ENCODE measurements at regions not wholly inside any gene's neighbourhood (a gene's known extent, or its start where the extent isn't known, plus 50 kb on each side); places are given as distances from the start of the nearest gene placed in this dataset.

GRCh38 chr5:171705830-171706468, 79.7 kb upstream of the SMIM23 start:
- no peak overlapping the region for H2AFZ ChIP-seq (ENCODE audit: low read depth)
- no peaks in the 10 kb centered on the region for H4K20me1 ChIP-seq (ENCODE audit: insufficient read depth)
- H3K4me2 ChIP-seq = no peak overlapping the region
- no peaks in the 10 kb centered on the region for H3K36me3 ChIP-seq (ENCODE audit: insufficient read depth)
- H3K4me1 ChIP-seq (ENCODE audit: low read depth, poor library complexity, severe bottlenecking) = no peaks in the 10 kb centered on the region
- H3K27me3 ChIP-seq (ENCODE audit: insufficient read depth, low read depth) = no peaks in the 10 kb centered on the region
- H3K79me2 ChIP-seq (ENCODE audit: insufficient read depth, low read depth) = no peaks in the 10 kb centered on the region
- H3K4me3 ChIP-seq (IDR thresholded peaks at IDR 0.05; ENCODE audit: insufficient read depth, low read depth, low read length) = no peak overlapping the region
- H3K9ac ChIP-seq = no peak overlapping the region
- no peak overlapping the region for H3K27ac ChIP-seq
- TF ChIP-seq CTCF (conservative IDR thresholded peaks at IDR 0.05; ENCODE audit: low read depth, low read length) = no peak

- no peak for TF ChIP-seq CTCF (conservative IDR thresholded peaks at IDR 0.05; ENCODE audit: low read depth, low read length)
- H4K20me1 ChIP-seq (ENCODE audit: insufficient read depth) = no peaks in the 10 kb centered on the region
- no peaks in the 10 kb centered on the region for H3K79me2 ChIP-seq (ENCODE audit: insufficient read depth, low read depth)
- H3K9ac ChIP-seq = no peak overlapping the region
- no peak overlapping the region for H3K4me3 ChIP-seq (IDR thresholded peaks at IDR 0.05; ENCODE audit: insufficient read depth, low read depth, low read length)
- H3K4me2 ChIP-seq = no peak overlapping the region
- no peak overlapping the region for H3K27ac ChIP-seq
- no peak overlapping the region for H2AFZ ChIP-seq (ENCODE audit: low read depth)
- H3K36me3 ChIP-seq (ENCODE audit: insufficient read depth) = no peaks in the 10 kb centered on the region
- no peaks in the 10 kb centered on the region for H3K27me3 ChIP-seq (ENCODE audit: insufficient read depth, low read depth)
- no peaks in the 10 kb centered on the region for H3K4me1 ChIP-seq (ENCODE audit: low read depth, poor library complexity, severe bottlenecking)
Observed at GRCh38 chr5:171706736-171707441, 78.7 kb upstream of the SMIM23 start.

- no peak for TF ChIP-seq CTCF (conservative IDR thresholded peaks at IDR 0.05; ENCODE audit: low read depth, low read length)
- Histone ChIP-seq H3K4me3 (IDR thresholded peaks at IDR 0.05; ENCODE audit: insufficient read depth, low read depth, low read length) (no peak overlapping the region), H3K4me1 (ENCODE audit: low read depth, poor library complexity, severe bottlenecking) (no peaks in the 10 kb centered on the region), H3K4me2 (no peak overlapping the region), H4K20me1 (ENCODE audit: insufficient read depth) (no peaks in the 10 kb centered on the region), H3K9ac (no peak overlapping the region), H2AFZ (ENCODE audit: low read depth) (no peak overlapping the region), H3K36me3 (ENCODE audit: insufficient read depth) (no peaks in the 10 kb centered on the region), H3K27ac (no peak overlapping the region), H3K79me2 (ENCODE audit: insufficient read depth, low read depth) (no peaks in the 10 kb centered on the region), H3K27me3 (ENCODE audit: insufficient read depth, low read depth) (no peaks in the 10 kb centered on the region)
Observed at GRCh38 chr5:171707442-171707792, 78.2 kb upstream of the SMIM23 start.

- no peak for TF ChIP-seq CTCF (conservative IDR thresholded peaks at IDR 0.05; ENCODE audit: low read depth, low read length)
- no peak overlapping the region for H3K27ac ChIP-seq
- H3K4me1 ChIP-seq (ENCODE audit: low read depth, poor library complexity, severe bottlenecking) = no peaks in the 10 kb centered on the region
- H2AFZ ChIP-seq (ENCODE audit: low read depth) = no peak overlapping the region
- no peaks in the 10 kb centered on the region for H3K27me3 ChIP-seq (ENCODE audit: insufficient read depth, low read depth)
- H3K4me2 ChIP-seq = no peak overlapping the region
- H4K20me1 ChIP-seq (ENCODE audit: insufficient read depth) = no peaks in the 10 kb centered on the region
- H3K36me3 ChIP-seq (ENCODE audit: insufficient read depth) = no peaks in the 10 kb centered on the region
- H3K79me2 ChIP-seq (ENCODE audit: insufficient read depth, low read depth) = no peaks in the 10 kb centered on the region
- H3K9ac ChIP-seq = no peak overlapping the region
- no peak overlapping the region for H3K4me3 ChIP-seq (IDR thresholded peaks at IDR 0.05; ENCODE audit: insufficient read depth, low read depth, low read length)
Observed at GRCh38 chr5:171709930-171710329, 75.7 kb upstream of the SMIM23 start.

All from KMS-11 (cell line).